Lower leg skin (tissue), 3 donors: ENCODE measurements at regions not wholly inside any gene's neighbourhood (a gene's known extent, or its start where the extent isn't known, plus 50 kb on each side); places are given as distances from the start of the nearest gene placed in this dataset.

Experiments used
- POLR2A ChIP-seq, 2 donors: fragments of 450-650 bp; IDR thresholded peaks; one replicate each; pipeline ENCODE4 v1.6.1; 2016 to 2017; ENCODE audit warnings: antibody characterized with exemption in 2 of 2, mild to moderate bottlenecking in 1 of 2, moderate library complexity in 1 of 2
- TF ChIP-seq, protein P1 (sequence below), 3 donors: fragments of 450-650 bp; IDR thresholded peaks; one replicate each; pipeline ENCODE4 v1.5.1; 2016; ENCODE audit warnings: antibody characterized with exemption in 3 of 3, mild to moderate bottlenecking in 3 of 3, moderate library complexity in 2 of 3

DNA sequence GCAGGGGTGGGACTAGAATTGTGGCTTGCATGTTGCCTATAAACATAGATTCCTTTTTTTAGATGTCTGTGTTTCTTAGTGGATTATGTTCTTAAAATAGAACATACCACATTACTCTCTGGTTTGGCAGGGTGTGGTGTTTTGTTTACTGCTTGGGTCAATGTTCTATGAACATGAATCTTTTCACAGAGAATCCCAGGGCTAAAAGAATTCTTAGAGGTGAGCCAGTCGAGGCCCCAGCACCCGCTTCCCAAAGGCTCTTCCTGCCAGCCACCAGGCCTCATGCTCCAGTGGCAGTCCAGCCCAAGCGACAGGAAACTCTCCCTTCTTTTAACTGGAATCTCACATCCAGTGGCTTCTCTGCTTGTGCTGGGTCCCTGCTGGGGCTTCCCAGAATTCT is 126.6 kb downstream of the C9orf152 start:
- TF ChIP-seq POLR2A (IDR thresholded peaks at IDR 0.05): no peak
- TF ChIP-seq, protein P1, sequence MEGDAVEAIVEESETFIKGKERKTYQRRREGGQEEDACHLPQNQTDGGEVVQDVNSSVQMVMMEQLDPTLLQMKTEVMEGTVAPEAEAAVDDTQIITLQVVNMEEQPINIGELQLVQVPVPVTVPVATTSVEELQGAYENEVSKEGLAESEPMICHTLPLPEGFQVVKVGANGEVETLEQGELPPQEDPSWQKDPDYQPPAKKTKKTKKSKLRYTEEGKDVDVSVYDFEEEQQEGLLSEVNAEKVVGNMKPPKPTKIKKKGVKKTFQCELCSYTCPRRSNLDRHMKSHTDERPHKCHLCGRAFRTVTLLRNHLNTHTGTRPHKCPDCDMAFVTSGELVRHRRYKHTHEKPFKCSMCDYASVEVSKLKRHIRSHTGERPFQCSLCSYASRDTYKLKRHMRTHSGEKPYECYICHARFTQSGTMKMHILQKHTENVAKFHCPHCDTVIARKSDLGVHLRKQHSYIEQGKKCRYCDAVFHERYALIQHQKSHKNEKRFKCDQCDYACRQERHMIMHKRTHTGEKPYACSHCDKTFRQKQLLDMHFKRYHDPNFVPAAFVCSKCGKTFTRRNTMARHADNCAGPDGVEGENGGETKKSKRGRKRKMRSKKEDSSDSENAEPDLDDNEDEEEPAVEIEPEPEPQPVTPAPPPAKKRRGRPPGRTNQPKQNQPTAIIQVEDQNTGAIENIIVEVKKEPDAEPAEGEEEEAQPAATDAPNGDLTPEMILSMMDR (IDR thresholded peaks at IDR 0.05): no peak
